Common myeloid progenitor, CD34-positive (primary cell): ENCODE measurements at regions not wholly inside any gene's neighbourhood (a gene's known extent, or its start where the extent isn't known, plus 50 kb on each side); places are given as distances from the start of the nearest gene placed in this dataset.

ENCODE experiments used
- CTCF ChIA-PET: fragments of 350-600 bp; sonication (Branson Sonifier 250); formaldehyde crosslinking; loops from one replicate; lab custom pipeline; 2021; ENCODE audit warnings: antibody characterized with exemption; lab: Charles Lee
- POLR2A ChIA-PET: fragments of 350-600 bp; sonication (Branson Sonifier 250); formaldehyde crosslinking; loops from one replicate; lab custom pipeline; 2021; ENCODE audit warnings: antibody characterized with exemption; lab: Charles Lee
- DNase-seq, 3 donors: peaks; one replicate each; pipeline versions ENCODE4 v3.0.0 to v3.0.0-alpha.2; 2013
- H3K27ac ChIP-seq, 2 experiments: 1 replicate in 1 of 2; 2 replicates in 1 of 2; pipeline ENCODE4 v1.7.0; 2013; ENCODE audit warnings: inconsistent platforms in 2 of 2, low read length in 2 of 2, mild to moderate bottlenecking in 2 of 2, low read depth in 1 of 2, moderate library complexity in 1 of 2; ENCODE audit not compliant: severe bottlenecking in 2 of 2, insufficient read depth in 1 of 2, poor library complexity in 1 of 2
- H3K27me3 ChIP-seq, 5 experiments: replicated peaks in 2 of 5; 1 replicate in 3 of 5; 2 replicates in 2 of 5; pipeline versions ENCODE4 v1.6.1 to v1.7.0; 2013; ENCODE audit warnings: low read length in 4 of 5, mild to moderate bottlenecking in 2 of 5, moderate library complexity in 2 of 5, inconsistent platforms in 1 of 5; ENCODE audit not compliant: insufficient read depth in 5 of 5, control insufficient read depth in 4 of 5
- H3K36me3 ChIP-seq, 4 experiments: 1 replicate in 2 of 4; 2 replicates in 2 of 4; pipeline versions ENCODE4 v1.6.1 to v1.7.0; 2013; ENCODE audit warnings: low read length in 3 of 4, control low read depth in 1 of 4, mild to moderate bottlenecking in 1 of 4; ENCODE audit not compliant: control insufficient read depth in 4 of 4, insufficient read depth in 4 of 4
- H3K4me1 ChIP-seq, 4 experiments: 1 replicate in 3 of 4; 2 replicates in 1 of 4; pipeline versions ENCODE4 v1.6.1 to v1.7.1; 2013; ENCODE audit warnings: low read length in 3 of 4, mild to moderate bottlenecking in 3 of 4, control low read depth in 1 of 4, inconsistent platforms in 1 of 4, moderate library complexity in 1 of 4; ENCODE audit not compliant: control insufficient read depth in 4 of 4, insufficient read depth in 4 of 4; ENCODE audit errors: control extremely low read depth in 1 of 4
- H3K4me3 ChIP-seq, 7 experiments: 1 replicate in 4 of 7; 2 replicates in 3 of 7; pipeline versions ENCODE4 v1.5.1 to v1.7.0; 2013; ENCODE audit warnings: mild to moderate bottlenecking in 7 of 7, low read length in 6 of 7, moderate library complexity in 6 of 7, inconsistent platforms in 2 of 7, low read depth in 2 of 7, control low read depth in 1 of 7; ENCODE audit not compliant: insufficient read depth in 4 of 7, control insufficient read depth in 1 of 7; ENCODE audit errors: extremely low read depth in 1 of 7
- H3K9me3 ChIP-seq, 5 experiments: 1 replicate in 4 of 5; 2 replicates in 1 of 5; pipeline versions ENCODE4 v1.6.1 to v1.7.1; 2013; ENCODE audit warnings: low read length in 4 of 5, mild to moderate bottlenecking in 2 of 5, inconsistent platforms in 1 of 5, low read depth in 1 of 5, moderate library complexity in 1 of 5; ENCODE audit not compliant: control insufficient read depth in 4 of 5, insufficient read depth in 2 of 5; ENCODE audit errors: control extremely low read depth in 1 of 5
- WGBS: methylation state at CpG from one replicate; pipeline ENCODE4 v1.1.5; 2013; ENCODE audit not compliant: insufficient coverage; 5-methylcytosine and 5-hydroxymethylcytosine counted together

GRCh38 chrX:149221230-149221629 lies 283.9 kb downstream of the IDS start:
- H3K27ac ChIP-seq = no peak overlapping the region
- 49% methylated on average over 3 of the region's 6 CpGs for WGBS
- no peaks in the 10 kb centered on the region for H3K36me3 ChIP-seq
- POLR2A ChIA-PET = no interaction called here
- H3K9me3 ChIP-seq = peaks cover 0 to 2% (median 0%) of the 10 kb centered on the region in 5 experiments
- no peaks in the 10 kb centered on the region for H3K4me1 ChIP-seq
- H3K4me3 ChIP-seq = no peak overlapping the region
- H3K27me3 ChIP-seq = no peaks in the 10 kb centered on the region
- no peak for DNase-seq
- CTCF ChIA-PET = no interaction called here

GRCh38 chrX:149213264-149213663 lies 291.8 kb downstream of the IDS start:
- no peak for DNase-seq
- no peak overlapping the region for H3K4me3 ChIP-seq
- no peaks in the 10 kb centered on the region for H3K4me1 ChIP-seq
- ChIA-PET POLR2A (no interaction called here), CTCF (no interaction called here)
- WGBS = no CpG with 5 or more reads among the region's 1 CpG
- H3K27me3 ChIP-seq = no peaks in the 10 kb centered on the region
- H3K27ac ChIP-seq = no peak overlapping the region
- no peaks in the 10 kb centered on the region for H3K36me3 ChIP-seq
- H3K9me3 ChIP-seq = peaks cover 0 to 2% (median 0%) of the 10 kb centered on the region in 5 experiments

GRCh38 chrX:149208307-149208706 lies 296.8 kb downstream of the IDS start:
- Histone ChIP-seq H3K9me3 (no peaks in the 10 kb centered on the region), H3K4me3 (no peak overlapping the region), H3K27me3 (no peaks in the 10 kb centered on the region), H3K36me3 (no peaks in the 10 kb centered on the region), H3K4me1 (no peaks in the 10 kb centered on the region), H3K27ac (no peak overlapping the region)
- ChIA-PET POLR2A (no interaction called here), CTCF (no interaction called here)
- 81% methylated on average over 2 of the region's 3 CpGs for WGBS
- DNase-seq = no peak

- peaks cover 0 to 2% (median 0%) of the 10 kb centered on the region in 5 experiments for H3K9me3 ChIP-seq
- ChIA-PET CTCF (interaction anchor here (1.3 kb wide), 1 partner anchor 32 kb away, joined by 3 read pairs; no protein-coding TSS in a partner anchor), POLR2A (no interaction called here)
- H3K27me3 ChIP-seq = no peaks in the 10 kb centered on the region
- no peak overlapping the region for H3K27ac ChIP-seq
- no peaks in the 10 kb centered on the region for H3K4me1 ChIP-seq
- no peak overlapping the region for H3K4me3 ChIP-seq
- 100% methylated on average over 2 of the region's 3 CpGs for WGBS
- no peaks in the 10 kb centered on the region for H3K36me3 ChIP-seq
- no peak for DNase-seq
These were observed 297.6 kb downstream of the IDS start for GRCh38 chrX:149207518-149207917.

GRCh38 chrX:149205937-149206336 lies 299.2 kb downstream of the IDS start:
- no peaks in the 10 kb centered on the region for H3K27me3 ChIP-seq
- CTCF ChIA-PET = interaction anchor here (1.3 kb wide), 1 partner anchor 34 kb away, joined by 3 read pairs; no protein-coding TSS in a partner anchor
- H3K27ac ChIP-seq = no peak overlapping the region
- H3K4me3 ChIP-seq = no peak overlapping the region
- WGBS = 100% methylated on average over 1 of the region's 1 CpG
- no peaks in the 10 kb centered on the region for H3K4me1 ChIP-seq
- H3K9me3 ChIP-seq = peaks cover 0 to 2% (median 0%) of the 10 kb centered on the region in 5 experiments
- POLR2A ChIA-PET = no interaction called here
- no peaks in the 10 kb centered on the region for H3K36me3 ChIP-seq
- DNase-seq = no peak

- H3K4me3 ChIP-seq = no peak overlapping the region
- 38% methylated on average over 1 of the region's 3 CpGs for WGBS
- CTCF ChIA-PET = no interaction called here
- H3K27me3 ChIP-seq = no peaks in the 10 kb centered on the region
- H3K27ac ChIP-seq = no peak overlapping the region
- no peak for DNase-seq
- POLR2A ChIA-PET = no interaction called here
- H3K4me1 ChIP-seq = no peaks in the 10 kb centered on the region
- H3K9me3 ChIP-seq = peaks cover 0 to 2% (median 0%) of the 10 kb centered on the region in 5 experiments
- no peaks in the 10 kb centered on the region for H3K36me3 ChIP-seq
These were observed 300.0 kb downstream of the IDS start for GRCh38 chrX:149205081-149205480.

- ChIA-PET CTCF (no interaction called here), POLR2A (no interaction called here)
- Histone ChIP-seq H3K9me3 (peaks cover 0 to 2% (median 0%) of the 10 kb centered on the region in 5 experiments), H3K27ac (no peak overlapping the region), H3K36me3 (no peaks in the 10 kb centered on the region), H3K4me1 (no peaks in the 10 kb centered on the region), H3K27me3 (no peaks in the 10 kb centered on the region), H3K4me3 (no peak overlapping the region)
- DNase-seq = no peak
- WGBS = 100% methylated on average over 4 of the region's 4 CpGs
These were observed 305.4 kb downstream of the IDS start for GRCh38 chrX:149199734-149200133.
